Loucy (cell line): ENCODE measurements at regions not wholly inside any gene's neighbourhood (a gene's known extent, or its start where the extent isn't known, plus 50 kb on each side); places are given as distances from the start of the nearest gene placed in this dataset.

ENCODE experiments used
- EZH2phosphoT487 ChIP-seq: fragments of 200-600 bp; IDR thresholded peaks from 2 replicates; pipeline ENCODE4 v1.6.1; 2018; ENCODE audit warnings: antibody characterized with exemption, mild to moderate bottlenecking, moderate library complexity, borderline replicate concordance
- TF ChIP-seq, protein P1 (sequence below): fragments of 200-600 bp; sonication (generic); conservative IDR thresholded peaks from 2 replicates; pipeline ENCODE4 v1.5.1; 2014; ENCODE audit warnings: mild to moderate bottlenecking, antibody characterized with exemption, low read length

DNA sequence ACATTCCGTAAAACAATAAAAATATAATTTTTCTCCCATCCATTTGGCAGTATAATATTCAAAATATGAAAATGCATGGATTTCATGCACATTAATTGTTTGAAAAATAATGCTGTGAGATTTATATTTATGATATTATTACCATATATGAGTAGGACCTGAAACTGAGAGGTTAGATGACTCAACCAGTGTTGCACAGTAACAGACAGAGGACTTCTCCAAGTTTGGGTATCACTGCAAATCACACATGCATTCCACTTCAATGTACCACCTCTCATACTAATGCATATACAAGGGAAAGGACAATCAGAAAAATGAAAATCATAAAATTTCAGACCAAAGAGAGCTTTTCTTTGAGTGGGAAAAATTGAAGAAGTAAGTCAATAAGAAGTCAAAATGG lies 269.5 kb downstream of the SOCS6 start:
- TF ChIP-seq, protein P1, sequence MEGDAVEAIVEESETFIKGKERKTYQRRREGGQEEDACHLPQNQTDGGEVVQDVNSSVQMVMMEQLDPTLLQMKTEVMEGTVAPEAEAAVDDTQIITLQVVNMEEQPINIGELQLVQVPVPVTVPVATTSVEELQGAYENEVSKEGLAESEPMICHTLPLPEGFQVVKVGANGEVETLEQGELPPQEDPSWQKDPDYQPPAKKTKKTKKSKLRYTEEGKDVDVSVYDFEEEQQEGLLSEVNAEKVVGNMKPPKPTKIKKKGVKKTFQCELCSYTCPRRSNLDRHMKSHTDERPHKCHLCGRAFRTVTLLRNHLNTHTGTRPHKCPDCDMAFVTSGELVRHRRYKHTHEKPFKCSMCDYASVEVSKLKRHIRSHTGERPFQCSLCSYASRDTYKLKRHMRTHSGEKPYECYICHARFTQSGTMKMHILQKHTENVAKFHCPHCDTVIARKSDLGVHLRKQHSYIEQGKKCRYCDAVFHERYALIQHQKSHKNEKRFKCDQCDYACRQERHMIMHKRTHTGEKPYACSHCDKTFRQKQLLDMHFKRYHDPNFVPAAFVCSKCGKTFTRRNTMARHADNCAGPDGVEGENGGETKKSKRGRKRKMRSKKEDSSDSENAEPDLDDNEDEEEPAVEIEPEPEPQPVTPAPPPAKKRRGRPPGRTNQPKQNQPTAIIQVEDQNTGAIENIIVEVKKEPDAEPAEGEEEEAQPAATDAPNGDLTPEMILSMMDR, result no peak
- no peak for TF ChIP-seq EZH2phosphoT487
